Stomach smooth muscle (tissue), 2 donors: ENCODE measurements at regions not wholly inside any gene's neighbourhood (a gene's known extent, or its start where the extent isn't known, plus 50 kb on each side); places are given as distances from the start of the nearest gene placed in this dataset.

Source experiments
- H3K27ac ChIP-seq: one replicate; pipeline ENCODE4 v1.7.0; 2013; ENCODE audit warnings: mild to moderate bottlenecking, low read length, inconsistent platforms
- H3K27me3 ChIP-seq, 2 donors: one replicate each; pipeline ENCODE4 v1.7.0; 2013; ENCODE audit warnings: low read length in 2 of 2; ENCODE audit not compliant: insufficient read depth in 2 of 2, control insufficient read depth in 1 of 2
- H3K36me3 ChIP-seq, 2 donors: one replicate each; pipeline ENCODE4 v1.7.0; 2013; ENCODE audit warnings: low read length in 2 of 2; ENCODE audit not compliant: control insufficient read depth in 2 of 2, insufficient read depth in 2 of 2
- H3K4me1 ChIP-seq: one replicate; pipeline ENCODE4 v1.7.0; 2013; ENCODE audit warnings: low read length; ENCODE audit not compliant: control insufficient read depth, insufficient read depth
- H3K4me3 ChIP-seq, 2 donors: one replicate each; pipeline ENCODE4 v1.7.0; 2013; ENCODE audit warnings: low read length in 2 of 2
- H3K9ac ChIP-seq, 2 donors: one replicate each; pipeline ENCODE4 v1.7.0; 2013; ENCODE audit warnings: low read length in 2 of 2, mild to moderate bottlenecking in 1 of 2
- H3K9me3 ChIP-seq, 2 donors: one replicate each; pipeline ENCODE4 v1.7.0; 2013; ENCODE audit warnings: low read length in 2 of 2; ENCODE audit not compliant: control insufficient read depth in 2 of 2
- donor health status: healthy.
- donor health status: Pancreatic carcinoma.

GRCh38 chr11:81476345-81476744 is 1257.3 kb downstream of the FAM181B start:
- Histone ChIP-seq H3K27me3 (no peaks in the 10 kb centered on the region), H3K27ac (no peak overlapping the region), H3K4me1 (no peaks in the 10 kb centered on the region), H3K9me3 (no peaks in the 10 kb centered on the region), H3K36me3 (no peaks in the 10 kb centered on the region), H3K9ac (no peak overlapping the region), H3K4me3 (no peak overlapping the region)

DNA sequence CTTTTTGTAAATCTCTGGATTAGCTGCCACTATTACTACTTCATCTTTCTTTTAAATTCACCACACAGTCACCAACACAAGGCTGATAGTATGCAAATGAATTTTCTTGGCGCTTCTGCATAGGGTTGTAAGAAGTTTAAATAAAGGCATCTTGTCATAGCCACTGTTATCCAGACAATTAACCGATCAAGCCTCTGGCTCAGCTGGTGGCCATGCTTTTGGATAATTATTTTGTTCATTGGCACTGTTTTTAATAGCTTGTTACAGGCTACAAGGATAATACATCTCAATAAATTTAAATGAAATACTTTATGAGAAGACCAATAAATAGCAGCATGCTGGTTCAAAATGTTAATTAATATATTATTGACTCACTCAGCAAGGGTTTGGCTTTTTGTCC is 1261.0 kb downstream of the FAM181B start:
- Histone ChIP-seq H3K4me1 (no peaks in the 10 kb centered on the region), H3K4me3 (no peak overlapping the region), H3K9me3 (no peaks in the 10 kb centered on the region), H3K9ac (no peak overlapping the region), H3K27me3 (no peaks in the 10 kb centered on the region), H3K36me3 (no peaks in the 10 kb centered on the region), H3K27ac (no peak overlapping the region)

GRCh38 chr11:81470446-81470845 is 1263.2 kb downstream of the FAM181B start:
- Histone ChIP-seq H3K27me3 (no peaks in the 10 kb centered on the region), H3K4me1 (no peaks in the 10 kb centered on the region), H3K27ac (no peak overlapping the region), H3K4me3 (no peak overlapping the region), H3K36me3 (no peaks in the 10 kb centered on the region), H3K9ac (no peak overlapping the region), H3K9me3 (no peaks in the 10 kb centered on the region)

DNA sequence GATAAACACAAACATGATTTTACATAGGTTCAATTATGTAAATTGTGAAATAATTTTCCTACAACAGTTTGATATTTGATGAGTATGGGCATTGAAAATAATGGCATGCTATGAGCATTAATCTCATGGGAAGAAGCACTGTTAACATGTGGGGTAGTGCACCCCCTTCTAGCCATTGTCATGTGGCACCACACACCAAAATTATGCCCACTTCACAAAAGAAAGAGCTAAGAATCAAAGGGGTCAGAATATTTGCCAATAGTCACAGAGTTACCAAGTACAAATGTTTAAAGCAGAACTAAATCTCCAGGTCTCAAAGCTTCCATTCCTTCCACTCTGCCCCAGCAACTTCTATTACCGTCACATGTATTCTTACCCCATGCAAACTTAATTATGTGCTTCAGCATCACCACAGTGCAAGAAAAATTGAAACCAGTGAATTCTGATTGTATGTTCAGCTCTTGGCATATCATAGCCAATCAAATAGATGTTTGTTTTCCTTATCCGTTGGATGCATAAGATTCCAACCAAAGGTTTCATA is 1273.8 kb downstream of the FAM181B start:
- Histone ChIP-seq H3K9me3 (no peaks in the 10 kb centered on the region), H3K4me1 (no peaks in the 10 kb centered on the region)

DNA sequence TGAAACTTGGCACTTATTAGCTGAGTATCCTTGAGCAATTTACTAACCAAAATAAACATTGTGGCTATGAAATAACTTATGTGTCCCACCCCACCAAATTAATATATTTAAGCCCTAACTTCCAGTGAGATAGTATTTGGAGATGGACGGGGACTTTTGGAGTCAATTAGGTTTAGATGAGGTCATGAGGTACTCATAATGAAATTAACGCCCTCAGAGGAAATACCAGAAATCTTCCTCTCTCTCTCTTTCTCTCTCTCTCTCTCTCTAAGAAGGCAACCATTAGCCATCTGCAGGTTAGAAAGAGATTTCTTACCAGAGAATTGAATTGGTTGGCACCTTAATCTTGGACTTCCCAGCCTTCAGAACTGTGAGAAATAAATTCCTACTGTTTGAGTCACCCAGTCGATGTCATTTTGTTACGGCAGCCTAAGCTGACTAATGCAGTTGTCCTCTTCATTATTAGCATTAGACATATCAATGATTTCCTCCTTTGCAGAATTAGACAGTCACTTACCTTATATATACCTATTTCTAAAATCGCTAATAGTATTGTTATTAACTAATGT is 1284.0 kb downstream of the FAM181B start:
- H3K27me3 ChIP-seq, result no peaks in the 10 kb centered on the region
- H3K36me3 ChIP-seq, result no peaks in the 10 kb centered on the region
- no peaks in the 10 kb centered on the region for H3K4me1 ChIP-seq
- H3K27ac ChIP-seq, result no peak overlapping the region
- no peak overlapping the region for H3K4me3 ChIP-seq
- H3K9me3 ChIP-seq, result no peaks in the 10 kb centered on the region
- no peak overlapping the region for H3K9ac ChIP-seq

More for the DNA sequence above, 1273.8 kb downstream of the FAM181B start:
- Histone ChIP-seq H3K27me3 (no peaks in the 10 kb centered on the region), H3K36me3 (no peaks in the 10 kb centered on the region), H3K4me3 (no peak overlapping the region), H3K27ac (no peak overlapping the region), H3K9ac (no peak overlapping the region)

DNA sequence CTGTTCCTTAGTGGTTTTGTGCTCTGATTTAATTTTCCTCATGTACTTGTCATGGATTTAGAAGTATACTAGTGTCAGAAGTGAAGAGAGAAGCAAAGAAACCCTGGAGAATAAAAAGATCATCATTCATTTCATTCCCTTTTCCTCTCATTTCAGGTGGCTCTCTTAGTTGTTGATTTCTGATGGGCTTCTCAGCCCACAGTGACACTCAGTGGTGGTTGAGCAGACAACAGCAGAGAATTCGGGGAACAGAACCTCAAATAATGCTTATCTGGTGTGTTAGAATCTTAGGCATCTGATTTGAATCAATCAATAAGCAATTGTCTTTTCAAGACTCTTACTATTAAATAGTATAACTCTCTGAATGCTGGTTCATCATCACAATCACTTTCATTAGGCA is 1289.4 kb downstream of the FAM181B start:
- no peak overlapping the region for H3K4me3 ChIP-seq
- H3K9ac ChIP-seq, result no peak overlapping the region
- H3K9me3 ChIP-seq, result no peaks in the 10 kb centered on the region
- H3K27ac ChIP-seq, result no peak overlapping the region
- H3K27me3 ChIP-seq, result no peaks in the 10 kb centered on the region
- H3K4me1 ChIP-seq, result no peaks in the 10 kb centered on the region
- no peaks in the 10 kb centered on the region for H3K36me3 ChIP-seq

DNA sequence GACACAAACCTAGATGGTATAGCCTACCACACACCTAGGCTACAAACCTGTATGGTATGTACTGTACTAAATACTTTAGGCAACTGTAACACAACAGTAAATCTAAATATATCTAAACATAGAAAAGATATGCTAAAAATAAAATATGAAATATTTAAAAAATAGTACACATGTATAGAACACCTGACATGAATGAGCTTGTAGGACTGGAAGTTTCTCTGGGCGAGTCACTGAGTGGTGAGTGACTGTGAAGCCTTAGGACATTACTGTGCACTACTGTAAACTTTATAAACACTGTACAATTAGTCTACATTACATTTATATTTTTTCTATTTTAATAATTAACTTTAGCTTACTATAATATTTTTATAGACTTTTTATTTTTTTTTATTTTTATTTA is 1301.3 kb downstream of the FAM181B start:
- Histone ChIP-seq H3K27me3 (no peaks in the 10 kb centered on the region), H3K4me1 (no peaks in the 10 kb centered on the region), H3K9ac (no peak overlapping the region), H3K9me3 (no peaks in the 10 kb centered on the region), H3K4me3 (no peak overlapping the region), H3K27ac (no peak overlapping the region), H3K36me3 (no peaks in the 10 kb centered on the region)

DNA sequence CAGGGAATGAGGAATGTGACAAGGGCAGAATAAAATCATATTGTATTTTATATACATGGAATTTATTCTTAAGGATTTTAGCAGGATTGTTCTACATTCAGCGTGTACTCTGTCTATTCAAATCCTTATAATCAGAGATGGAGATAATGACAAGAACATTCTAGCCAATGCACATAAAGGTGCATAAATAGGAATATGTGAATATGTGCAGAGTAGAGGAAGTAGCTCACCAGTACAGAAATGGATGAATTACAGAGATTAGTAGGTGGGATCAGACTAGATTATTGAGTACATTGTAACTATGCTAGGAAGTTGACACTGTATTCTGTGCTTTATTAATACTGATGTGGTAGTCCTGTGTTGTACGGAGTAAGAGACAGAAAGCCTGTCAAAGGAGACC is 1308.8 kb downstream of the FAM181B start:
- Histone ChIP-seq H3K36me3 (no peaks in the 10 kb centered on the region), H3K27ac (no peak overlapping the region), H3K4me3 (no peak overlapping the region), H3K27me3 (no peaks in the 10 kb centered on the region), H3K4me1 (no peaks in the 10 kb centered on the region), H3K9me3 (no peaks in the 10 kb centered on the region), H3K9ac (no peak overlapping the region)

GRCh38 chr11:81422402-81422801 is 1311.3 kb downstream of the FAM181B start:
- Histone ChIP-seq H3K27ac (no peak overlapping the region), H3K27me3 (no peaks in the 10 kb centered on the region), H3K4me1 (no peaks in the 10 kb centered on the region), H3K36me3 (no peaks in the 10 kb centered on the region), H3K4me3 (no peak overlapping the region), H3K9ac (no peak overlapping the region), H3K9me3 (no peaks in the 10 kb centered on the region)

GRCh38 chr11:81421251-81421860 is 1312.3 kb downstream of the FAM181B start:
- no peaks in the 10 kb centered on the region for H3K36me3 ChIP-seq
- no peak overlapping the region for H3K9ac ChIP-seq
- no peak overlapping the region for H3K27ac ChIP-seq
- H3K27me3 ChIP-seq, result no peaks in the 10 kb centered on the region
- H3K9me3 ChIP-seq, result no peaks in the 10 kb centered on the region
- H3K4me3 ChIP-seq, result no peak overlapping the region
- H3K4me1 ChIP-seq, result no peaks in the 10 kb centered on the region

DNA sequence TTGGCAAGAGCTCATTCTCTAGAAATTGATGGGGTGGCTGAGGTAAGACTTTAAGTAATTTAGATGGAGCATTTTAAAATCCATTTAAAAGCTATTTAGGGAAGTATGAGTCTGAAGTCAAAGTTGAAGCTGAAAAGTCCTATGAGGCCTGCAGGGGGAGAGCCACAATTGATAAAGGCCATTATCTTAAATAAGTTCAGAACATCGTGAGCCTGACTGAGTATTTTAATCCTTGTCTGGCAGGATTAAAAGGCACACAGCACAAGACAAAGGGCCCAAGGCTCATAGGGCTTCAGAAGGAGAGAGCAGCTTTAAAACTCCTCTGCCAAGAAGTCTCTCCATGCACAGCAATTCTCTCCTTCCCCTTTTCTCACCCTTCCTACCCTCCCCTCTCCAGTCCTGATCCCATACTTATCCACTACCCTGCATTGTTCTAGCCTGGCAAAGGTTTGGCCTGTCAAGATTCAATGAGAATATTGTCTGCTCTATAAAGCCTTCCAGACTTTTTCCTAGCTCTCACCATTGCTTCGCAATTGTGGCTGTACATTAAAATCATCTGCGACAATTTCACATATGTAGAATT is 1312.9 kb downstream of the FAM181B start:
- no peaks in the 10 kb centered on the region for H3K9me3 ChIP-seq

More for the DNA sequence above, 1312.9 kb downstream of the FAM181B start:
- Histone ChIP-seq H3K4me1 (no peaks in the 10 kb centered on the region), H3K9ac (no peak overlapping the region), H3K36me3 (no peaks in the 10 kb centered on the region), H3K27me3 (no peaks in the 10 kb centered on the region), H3K4me3 (no peak overlapping the region), H3K27ac (no peak overlapping the region)
